ENCODE measurements at regions not wholly inside any gene's neighbourhood (a gene's known extent, or its start where the extent isn't known, plus 50 kb on each side); places are given as distances from the start of the nearest gene placed in this dataset.

GRCh38 chr12:124494751-124495129, 72.7 kb downstream of the NCOR2 start:
- no peak for TF ChIP-seq BHLHE40 (IDR thresholded peaks at IDR 0.05; ENCODE audit: borderline replicate concordance)
- TF ChIP-seq SP1 (IDR thresholded peaks at IDR 0.05), result no peak
- TF ChIP-seq FOXA1 (IDR thresholded peaks at IDR 0.05), result no peak
- no peak for TF ChIP-seq ZNF384 (IDR thresholded peaks at IDR 0.05)
- TF ChIP-seq LEF1 (IDR thresholded peaks at IDR 0.05; ENCODE audit: borderline replicate concordance), result no peak
- no peak for TF ChIP-seq CTBP1 (IDR thresholded peaks at IDR 0.05; ENCODE audit: borderline replicate concordance)
- no peak for TF ChIP-seq TARDBP (IDR thresholded peaks at IDR 0.05)
- TF ChIP-seq ELF4 (IDR thresholded peaks at IDR 0.05), result no peak
- TF ChIP-seq L3MBTL2 (conservative IDR thresholded peaks at IDR 0.05), result no peak
- no peak for TF ChIP-seq ARNT (IDR thresholded peaks at IDR 0.05)
